ENCODE measurements at regions not wholly inside any gene's neighbourhood (a gene's known extent, or its start where the extent isn't known, plus 50 kb on each side); places are given as distances from the start of the nearest gene placed in this dataset.
A peak's percentile ranks its signal among the peaks of the same experiment; 100 is the strongest.
"Not testable (repeated sequence)": the region's sequence is repeated elsewhere in the genome, so short reads cannot be mapped to it uniquely, and the experiment has no call there.

- no peak overlapping the region for H3K27ac ChIP-seq
- peak overlapping the region in 2 of 3 donors; percentile 33 to 45 for H3K4me3 ChIP-seq
- intact Hi-C loops (cut with DNase I; ENCODE audit: low total_unique reads): no loop called here
- no peak for DNase-seq (ENCODE audit: low spot score in 2 of 2)
- H3K9me3 ChIP-seq: no peaks in the 10 kb centered on the region
- no peaks in the 10 kb centered on the region for H3K36me3 ChIP-seq
- TF ChIP-seq POLR2A (IDR thresholded peaks at IDR 0.05) (no peak), POLR2AphosphoS5 (IDR thresholded peaks at IDR 0.05) (no peak), CTCF (IDR thresholded peaks at IDR 0.05) (no peak)
- H3K4me1 ChIP-seq: no peaks in the 10 kb centered on the region
- H3K27me3 ChIP-seq: no peaks in the 10 kb centered on the region
Measured at GRCh38 chr10:26931223-26931622, 70.5 kb upstream of the ABI1 start.

- DNase-seq (ENCODE audit: low spot score in 2 of 2); H3K36me3 ChIP-seq: not testable (repeated sequence)
Measured at GRCh38 chr10:26922824-26923223, 62.1 kb upstream of the ABI1 start.

GRCh38 chr10:26919156-26919860 is 58.5 kb upstream of the ABI1 start:
- H3K27ac ChIP-seq; intact Hi-C loops (cut with DNase I; ENCODE audit: low total_unique reads); H3K9me3 ChIP-seq; DNase-seq (ENCODE audit: low spot score in 2 of 2); H3K4me1 ChIP-seq; H3K4me3 ChIP-seq; H3K36me3 ChIP-seq; H3K27me3 ChIP-seq: not testable (repeated sequence)

More at GRCh38 chr10:26922824-26923223, 62.1 kb upstream of the ABI1 start:
- H3K4me1 ChIP-seq; H3K9me3 ChIP-seq; H3K4me3 ChIP-seq; intact Hi-C loops (cut with DNase I; ENCODE audit: low total_unique reads); H3K27me3 ChIP-seq; H3K27ac ChIP-seq: not testable (repeated sequence)

GRCh38 chr10:26914898-26915297 is 54.1 kb upstream of the ABI1 start:
- no peaks in the 10 kb centered on the region for H3K4me1 ChIP-seq
- TF ChIP-seq POLR2AphosphoS5 (IDR thresholded peaks at IDR 0.05) (no peak), CTCF (IDR thresholded peaks at IDR 0.05) (no peak), POLR2A (IDR thresholded peaks at IDR 0.05) (no peak)
- no peak for DNase-seq (ENCODE audit: low spot score in 2 of 2)
- no peaks in the 10 kb centered on the region for H3K27me3 ChIP-seq
- no peaks in the 10 kb centered on the region for H3K36me3 ChIP-seq
- no peak overlapping the region for H3K4me3 ChIP-seq
- H3K27ac ChIP-seq: no peak overlapping the region
- intact Hi-C loops (cut with DNase I; ENCODE audit: low total_unique reads): no loop called here
- no peaks in the 10 kb centered on the region for H3K9me3 ChIP-seq

GRCh38 chr10:26911811-26912461 is 51.2 kb upstream of the ABI1 start:
- no peak for TF ChIP-seq POLR2AphosphoS5 (IDR thresholded peaks at IDR 0.05)
- TF ChIP-seq POLR2A (IDR thresholded peaks at IDR 0.05): no peak
- TF ChIP-seq CTCF (IDR thresholded peaks at IDR 0.05): no peak
- H3K4me1 ChIP-seq: no peaks in the 10 kb centered on the region
- H3K27ac ChIP-seq: no peak overlapping the region
- H3K36me3 ChIP-seq: no peaks in the 10 kb centered on the region
- no peaks in the 10 kb centered on the region for H3K27me3 ChIP-seq
- no peaks in the 10 kb centered on the region for H3K9me3 ChIP-seq
- H3K4me3 ChIP-seq: no peak overlapping the region
- no peak for DNase-seq (ENCODE audit: low spot score in 2 of 2)
- intact Hi-C loops (cut with DNase I; ENCODE audit: low total_unique reads): no loop called here
